Activated naive CD8-positive, alpha-beta T cell treated with anti-CD3 and anti-CD28 coated beads, Interleukin-2, amount 50 U/mL, for 16 hours (primary cell): ENCODE measurements at regions not wholly inside any gene's neighbourhood (a gene's known extent, or its start where the extent isn't known, plus 50 kb on each side); places are given as distances from the start of the nearest gene placed in this dataset.

ENCODE experiments used
- DNase-seq: peaks from one replicate; pipeline ENCODE4 v3.0.0-alpha.2; 2020; ENCODE audit warnings: low read depth, low spot score

DNA sequence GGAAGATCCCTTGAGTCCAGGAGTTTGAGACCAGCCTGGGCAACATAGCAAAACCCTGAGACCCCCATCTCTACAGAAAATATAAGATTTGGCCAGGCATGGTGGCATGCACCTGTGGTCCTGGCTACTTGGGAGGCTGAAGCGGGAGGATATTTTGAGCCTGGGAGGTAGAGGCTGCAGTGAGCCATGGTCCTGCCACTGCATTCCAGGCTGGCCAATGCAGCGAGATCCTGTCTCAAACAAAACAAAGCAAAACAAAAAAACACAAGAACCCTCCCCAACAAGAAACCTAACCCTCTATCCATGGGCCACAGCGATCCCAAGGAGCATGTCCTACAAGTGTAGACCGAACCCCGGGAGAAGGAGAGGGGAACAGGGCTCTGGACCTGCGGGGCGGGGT is 133.3 kb downstream of the MGAT5B start:
- DNase-seq: no peak

- no peak for DNase-seq
Measured at GRCh38 chr17:77002103-77003045, 134.2 kb downstream of the MGAT5B start.

DNA sequence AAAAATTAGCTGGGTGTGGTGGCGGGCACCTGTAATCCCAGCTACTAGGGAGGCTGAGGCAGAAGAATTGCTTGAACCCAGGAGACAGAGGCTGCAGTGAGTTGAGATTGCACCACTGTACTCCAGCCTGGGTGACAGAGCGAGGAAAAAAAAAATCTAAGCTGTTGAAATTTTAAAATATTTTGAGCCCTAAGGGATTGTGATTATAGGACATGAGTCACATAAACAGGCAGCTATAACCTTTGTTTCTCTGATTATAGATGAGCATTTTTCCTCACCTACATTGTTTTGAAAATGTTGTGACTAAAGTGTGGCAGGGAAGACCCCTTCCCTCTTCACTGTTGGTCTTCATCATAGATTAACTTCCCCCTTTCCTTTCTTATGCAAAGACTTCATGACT is 135.5 kb downstream of the MGAT5B start:
- DNase-seq: no peak

- DNase-seq: no peak
Measured at GRCh38 chr17:77006971-77007649, 133.7 kb upstream of the SEC14L1 start.

- no peak for DNase-seq
Measured at GRCh38 chr17:77009877-77010276, 130.9 kb upstream of the SEC14L1 start.

DNA sequence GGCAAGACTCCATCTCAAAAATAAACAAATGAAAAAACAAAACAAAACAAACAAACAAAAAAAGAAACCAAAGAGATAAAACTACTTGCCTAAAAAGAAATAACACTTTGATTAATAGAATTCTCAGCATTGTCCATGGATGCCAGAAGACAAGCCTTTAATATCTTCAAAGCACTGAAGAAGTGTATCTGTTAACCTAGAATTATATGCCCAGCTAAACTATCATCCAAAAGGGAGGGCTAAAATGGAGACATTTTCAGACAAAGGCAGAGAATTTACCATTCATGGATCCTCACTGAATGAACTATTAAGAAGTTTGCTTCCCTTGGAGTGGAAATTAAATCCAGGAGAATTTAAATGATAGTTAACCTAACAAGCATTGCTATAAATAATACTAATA is 130.1 kb upstream of the SEC14L1 start:
- DNase-seq: no peak

DNA sequence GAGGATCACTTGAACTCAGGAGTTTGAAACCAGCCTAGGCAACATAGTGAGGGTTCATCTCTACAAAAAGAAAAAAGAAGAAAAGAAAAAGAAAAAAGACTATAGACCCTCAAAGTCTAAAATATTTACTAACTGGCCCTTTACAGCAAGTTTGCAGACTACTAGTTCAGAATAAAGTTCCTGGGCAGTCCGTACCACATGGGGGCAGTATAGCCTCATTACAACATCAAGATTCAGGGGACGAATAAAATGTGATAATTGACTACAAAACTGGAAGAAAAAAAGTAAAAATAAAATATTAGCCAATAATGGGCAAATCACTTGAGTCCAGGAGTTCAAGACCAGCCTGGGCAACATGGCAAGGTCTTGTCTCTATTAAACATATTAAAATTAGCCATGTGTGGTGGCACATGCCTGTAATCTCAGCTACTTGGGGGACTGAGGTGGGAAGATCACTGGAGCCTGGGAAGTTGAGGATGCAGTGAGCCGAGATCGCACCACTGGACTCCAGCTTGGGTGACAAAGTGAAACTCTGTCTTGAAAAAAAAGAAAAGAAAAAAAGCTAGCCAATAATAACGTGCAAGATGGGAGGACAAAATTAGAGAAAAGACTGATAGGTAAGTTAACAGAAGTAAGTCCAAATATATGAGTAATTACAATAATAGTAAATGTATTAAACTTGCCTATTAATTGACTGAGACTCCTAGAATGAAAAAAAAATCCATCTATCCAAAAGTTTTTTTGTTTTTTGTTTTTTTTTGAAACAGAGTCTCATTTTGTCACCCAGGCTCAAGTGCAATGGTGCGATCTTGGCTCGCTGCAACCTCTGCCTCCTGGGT is 129.4 kb upstream of the SEC14L1 start:
- DNase-seq: peak; percentile 15

- no peak for DNase-seq
Measured at GRCh38 chr17:77018504-77018903, 122.3 kb upstream of the SEC14L1 start.

- DNase-seq: no peak
Measured at GRCh38 chr17:77019893-77020379, 120.8 kb upstream of the SEC14L1 start.

- DNase-seq: no peak
Measured at GRCh38 chr17:77020973-77021372, 119.8 kb upstream of the SEC14L1 start.

DNA sequence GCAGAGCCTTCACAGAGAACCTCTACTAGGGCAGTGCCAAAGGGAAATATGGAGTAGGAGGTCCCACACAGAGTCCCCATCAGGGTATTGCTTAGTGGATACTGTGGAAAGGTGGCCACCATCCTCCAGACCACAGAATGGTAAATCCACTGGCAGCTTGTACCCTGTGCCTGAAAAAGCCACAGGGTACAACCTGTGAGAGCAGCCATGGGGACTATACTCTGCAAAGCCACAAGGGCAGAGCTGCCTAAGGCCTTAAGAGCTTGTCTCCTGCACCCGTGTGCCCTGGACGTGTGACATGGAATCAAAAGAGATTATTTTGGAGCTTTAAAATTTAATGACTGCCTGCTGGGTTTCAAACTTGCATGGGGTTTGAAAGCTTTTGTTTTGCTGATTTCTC is 118.0 kb upstream of the SEC14L1 start:
- DNase-seq: no peak

- no peak for DNase-seq
Measured at GRCh38 chr17:77025781-77026180, 115.0 kb upstream of the SEC14L1 start.

GRCh38 chr17:77027271-77027889 is 113.4 kb upstream of the SEC14L1 start:
- no peak for DNase-seq

- DNase-seq: no peak
Measured at GRCh38 chr17:77028900-77029299, 111.9 kb upstream of the SEC14L1 start.

DNA sequence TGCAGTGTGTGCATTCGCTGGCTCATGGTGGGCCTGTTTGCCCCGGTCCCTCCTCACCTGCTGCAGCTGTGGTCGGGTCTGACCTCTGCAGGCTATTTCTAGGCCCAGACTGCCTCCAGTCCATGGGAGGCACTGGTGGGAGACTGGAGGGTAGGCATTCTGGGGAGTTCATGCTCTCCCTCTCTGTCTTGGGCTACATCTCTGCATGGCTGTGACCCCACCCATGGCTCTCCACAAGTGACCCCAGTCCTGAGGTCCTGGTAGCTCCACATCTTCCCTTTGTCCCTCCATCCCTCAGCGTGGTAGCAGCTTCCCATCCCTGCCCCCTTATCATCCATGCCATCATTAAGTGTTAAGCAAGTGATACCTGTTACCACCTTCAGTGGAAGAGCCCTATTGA is 107.8 kb upstream of the SEC14L1 start:
- no peak for DNase-seq

DNA sequence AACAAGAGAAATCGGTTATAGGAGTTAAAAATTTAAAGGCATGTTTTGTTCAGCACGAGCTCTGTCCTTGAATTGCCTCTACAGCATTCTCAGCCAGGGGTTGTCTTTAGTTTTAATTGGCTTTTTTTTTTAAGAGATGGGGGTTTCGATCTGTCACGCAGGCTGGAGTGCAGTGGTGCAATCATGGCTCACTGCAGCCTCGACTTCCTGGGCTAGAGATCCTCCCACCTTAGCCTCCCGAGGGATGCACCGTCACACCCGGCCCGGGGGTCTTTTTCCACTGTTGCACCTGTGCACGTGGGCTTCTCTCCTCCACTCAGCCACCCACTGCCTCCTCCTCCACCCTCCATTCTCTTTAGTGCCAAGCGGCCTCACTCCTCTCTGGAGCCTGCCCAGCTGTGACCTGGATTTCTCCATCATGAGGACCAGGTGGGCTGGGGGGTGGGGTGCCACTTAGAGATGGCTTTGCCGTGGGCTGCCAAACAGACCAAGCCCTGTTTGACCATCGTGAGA is 106.8 kb upstream of the SEC14L1 start:
- DNase-seq: no peak

DNA sequence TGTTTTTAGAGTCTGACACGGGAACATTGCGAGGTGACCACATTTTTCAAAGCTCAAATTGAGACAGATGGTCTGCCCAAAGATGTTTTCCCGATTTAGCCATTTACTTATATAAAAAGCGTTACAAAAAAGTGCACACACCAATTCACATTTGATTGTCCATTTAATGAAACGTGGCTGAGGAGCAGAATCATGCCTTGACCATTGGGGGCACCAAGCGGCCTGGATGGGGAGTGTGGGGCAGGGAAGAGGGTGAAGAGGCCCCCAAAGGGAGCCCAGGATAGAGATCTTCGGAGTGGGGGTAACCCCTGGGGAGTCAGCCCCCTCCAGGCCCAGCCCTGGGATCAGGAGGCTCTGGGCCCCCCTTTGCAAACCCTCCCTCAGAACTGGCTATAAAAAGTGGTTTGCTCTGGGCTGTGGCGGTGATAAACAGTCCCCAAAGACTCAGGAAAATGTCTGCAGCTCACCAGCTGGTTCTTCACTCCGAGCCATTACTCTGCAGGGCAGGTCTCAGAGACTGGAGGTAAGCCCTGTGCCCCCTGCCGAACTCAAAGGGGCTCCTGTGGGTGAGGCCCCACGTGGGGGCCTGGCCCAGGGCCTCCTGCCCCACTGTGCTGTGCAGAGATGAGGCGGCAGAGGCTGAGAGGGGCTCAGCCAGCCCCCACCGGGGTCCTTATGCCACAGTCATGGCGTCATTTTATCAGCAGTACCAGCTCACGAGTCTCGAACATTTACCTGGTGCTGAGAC is 105.9 kb upstream of the SEC14L1 start:
- no peak for DNase-seq

GRCh38 chr17:77035526-77035925 is 105.2 kb upstream of the SEC14L1 start:
- no peak for DNase-seq

DNA sequence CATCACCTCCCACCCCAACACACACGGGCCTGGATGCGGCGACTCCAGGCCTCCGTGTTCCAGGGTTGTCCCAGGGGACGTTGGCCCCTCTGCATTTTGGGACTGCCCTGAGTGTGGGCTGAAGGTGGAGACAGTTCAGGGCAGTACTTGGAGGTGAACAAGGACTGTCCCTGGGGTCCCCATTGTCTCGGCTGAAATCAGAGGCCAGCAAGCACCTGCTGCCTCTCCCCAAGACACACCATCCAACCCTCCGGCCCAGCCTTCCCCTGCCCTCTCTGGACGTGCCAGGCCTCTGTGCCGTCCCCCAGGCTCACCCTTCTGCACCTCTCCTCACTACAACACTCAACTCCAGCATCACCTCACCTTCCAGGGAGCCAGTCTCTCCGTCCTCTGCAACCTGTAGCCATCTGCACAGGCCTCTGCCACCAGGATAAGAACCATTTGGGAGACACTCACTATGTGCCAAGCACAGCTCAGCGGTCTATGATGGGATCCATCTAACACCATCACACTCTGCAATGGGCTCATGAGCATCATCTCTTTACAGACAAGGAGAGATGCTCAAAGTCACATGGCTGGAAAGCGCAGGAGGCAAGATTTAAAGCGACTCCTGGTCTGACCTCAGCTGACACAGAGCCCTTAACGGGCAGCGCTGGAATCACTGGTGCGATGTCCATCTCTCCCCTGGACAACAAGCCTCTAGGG is 104.5 kb upstream of the SEC14L1 start:
- DNase-seq: no peak

- DNase-seq: no peak
Measured at GRCh38 chr17:77036841-77037381, 103.9 kb upstream of the SEC14L1 start.
